ENCODE measurements at regions not wholly inside any gene's neighbourhood (a gene's known extent, or its start where the extent isn't known, plus 50 kb on each side); places are given as distances from the start of the nearest gene placed in this dataset.

DNA sequence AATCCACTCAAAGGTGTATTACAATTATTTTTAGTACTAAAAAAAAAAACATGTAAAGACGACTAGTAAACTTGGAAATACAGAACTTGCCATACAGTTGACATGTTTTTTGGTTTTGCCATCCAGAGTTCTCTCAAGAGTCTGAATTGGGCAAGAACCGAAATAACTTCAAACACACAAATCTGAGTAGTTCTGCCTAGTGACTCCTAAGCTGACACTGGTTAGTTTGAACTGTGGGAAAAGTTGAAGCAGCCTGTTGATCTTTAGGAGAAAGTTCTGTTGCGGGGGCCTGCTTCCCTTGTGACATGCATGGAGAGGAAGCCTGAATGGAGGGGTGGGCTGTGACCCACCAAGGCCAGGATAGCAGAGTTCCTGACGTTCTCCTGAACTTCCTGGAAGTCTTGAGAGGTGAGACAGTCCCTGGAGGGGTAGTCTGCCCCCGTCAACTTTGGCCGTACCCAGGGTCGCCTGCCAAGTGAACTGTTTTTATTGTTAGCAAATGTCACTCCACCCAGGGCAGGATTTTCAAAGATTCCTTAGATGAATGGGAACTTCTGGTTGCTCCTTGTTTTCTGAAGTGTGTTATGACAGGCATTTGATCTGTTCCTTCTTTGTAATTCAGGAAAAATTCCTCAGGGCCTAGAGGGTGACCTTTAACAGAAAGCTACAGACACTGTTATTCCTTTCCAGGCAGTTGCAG, 85.6 kb upstream of the SPTBN1 start:
- no peak for TF ChIP-seq POLR2A (IDR thresholded peaks at IDR 0.05; ENCODE audit: extremely low read depth, insufficient read length)
- TF ChIP-seq, protein P1, sequence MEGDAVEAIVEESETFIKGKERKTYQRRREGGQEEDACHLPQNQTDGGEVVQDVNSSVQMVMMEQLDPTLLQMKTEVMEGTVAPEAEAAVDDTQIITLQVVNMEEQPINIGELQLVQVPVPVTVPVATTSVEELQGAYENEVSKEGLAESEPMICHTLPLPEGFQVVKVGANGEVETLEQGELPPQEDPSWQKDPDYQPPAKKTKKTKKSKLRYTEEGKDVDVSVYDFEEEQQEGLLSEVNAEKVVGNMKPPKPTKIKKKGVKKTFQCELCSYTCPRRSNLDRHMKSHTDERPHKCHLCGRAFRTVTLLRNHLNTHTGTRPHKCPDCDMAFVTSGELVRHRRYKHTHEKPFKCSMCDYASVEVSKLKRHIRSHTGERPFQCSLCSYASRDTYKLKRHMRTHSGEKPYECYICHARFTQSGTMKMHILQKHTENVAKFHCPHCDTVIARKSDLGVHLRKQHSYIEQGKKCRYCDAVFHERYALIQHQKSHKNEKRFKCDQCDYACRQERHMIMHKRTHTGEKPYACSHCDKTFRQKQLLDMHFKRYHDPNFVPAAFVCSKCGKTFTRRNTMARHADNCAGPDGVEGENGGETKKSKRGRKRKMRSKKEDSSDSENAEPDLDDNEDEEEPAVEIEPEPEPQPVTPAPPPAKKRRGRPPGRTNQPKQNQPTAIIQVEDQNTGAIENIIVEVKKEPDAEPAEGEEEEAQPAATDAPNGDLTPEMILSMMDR (IDR thresholded peaks at IDR 0.05; ENCODE audit: low read depth, low read length) = no peak

Measured in NB4 (cell line).